LNCaP clone FGC (cell line): ENCODE measurements at regions not wholly inside any gene's neighbourhood (a gene's known extent, or its start where the extent isn't known, plus 50 kb on each side); places are given as distances from the start of the nearest gene placed in this dataset.
"Not testable (repeated sequence)": the region's sequence is repeated elsewhere in the genome, so short reads cannot be mapped to it uniquely, and the experiment has no call there.

Experiments used
- DNase-seq: peaks from one replicate; pipeline ENCODE4 v3.0.0-alpha.2; 2011; ENCODE audit warnings: low read depth
- H3K4me3 ChIP-seq: 2 replicates; pipeline ENCODE4 v1.5.1; 2011; ENCODE audit warnings: mild to moderate bottlenecking, low read depth, low read length, control low read depth
- CTCF ChIP-seq: IDR thresholded peaks from 2 replicates; pipeline ENCODE4 v1.5.1; 2012; ENCODE audit warnings: mild to moderate bottlenecking; ENCODE audit not compliant: control insufficient read depth, insufficient read depth; ENCODE audit errors: extremely low read depth

GRCh38 chr3:198157231-198157868 is 197.3 kb downstream of the LMLN start:
- not testable (repeated sequence) for H3K4me3 ChIP-seq, DNase-seq

DNA sequence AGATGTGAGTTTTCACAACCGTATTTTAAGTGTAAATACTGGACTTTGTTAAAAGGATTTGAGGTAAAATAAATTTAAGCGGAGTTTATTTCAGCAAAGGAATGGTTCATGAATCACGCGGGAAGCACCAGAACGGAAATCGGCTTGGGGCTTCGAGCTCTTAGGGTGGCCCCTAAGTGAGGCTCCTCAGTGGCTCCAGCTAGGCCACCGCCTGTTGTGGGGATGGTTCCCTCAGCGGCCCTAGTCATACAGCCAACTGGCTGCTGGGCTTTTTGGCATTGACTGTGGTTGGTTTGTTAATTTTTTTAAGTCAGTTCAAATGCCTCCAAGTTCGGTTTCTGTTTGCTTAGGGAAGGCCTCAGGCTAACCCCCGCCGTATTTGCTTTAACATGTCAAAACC is 198.0 kb downstream of the LMLN start:
- not testable (repeated sequence) for DNase-seq
- peak overlapping the region; percentile 21; the same call in 1 of the 2 replicates for H3K4me3 ChIP-seq

DNA sequence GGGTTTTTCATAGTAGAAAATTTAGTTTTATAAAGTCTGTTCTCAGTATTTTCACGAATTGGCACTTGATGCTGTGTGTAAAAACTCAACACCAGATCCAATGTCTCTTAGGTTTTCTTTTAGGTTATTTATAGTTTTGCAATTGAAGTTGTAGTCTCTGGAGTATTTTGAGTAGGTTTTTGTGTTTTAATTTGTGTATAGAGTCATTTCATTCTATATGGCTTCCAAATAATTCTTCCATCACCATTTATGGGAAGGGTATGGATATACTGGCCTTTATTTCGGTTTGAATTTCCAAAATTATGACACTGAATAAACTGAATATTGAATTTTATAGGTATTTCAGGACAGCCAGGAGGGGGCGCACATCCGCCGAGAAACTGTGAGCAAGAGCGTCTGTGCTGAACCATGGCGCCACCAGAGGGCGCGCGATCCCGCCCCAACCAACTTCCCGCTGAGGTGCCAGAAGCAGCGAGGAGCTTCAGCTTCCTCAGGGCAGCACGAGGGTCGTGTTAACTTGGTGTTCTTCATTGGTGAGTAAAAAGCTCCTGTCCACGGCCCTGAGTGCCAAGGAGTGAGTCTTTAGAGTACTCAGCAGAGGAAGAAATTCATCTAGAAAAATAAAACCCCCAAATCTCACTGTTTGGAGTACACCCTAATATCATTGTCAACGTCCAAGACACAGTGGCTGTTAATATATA is 207.5 kb downstream of the LMLN start:
- peak; percentile 46 for TF ChIP-seq CTCF
- DNase-seq = not testable (repeated sequence)

GRCh38 chr3:198170781-198171180 is 210.8 kb downstream of the LMLN start:
- H3K4me3 ChIP-seq, DNase-seq: not testable (repeated sequence)

More for the DNA sequence above, 207.5 kb downstream of the LMLN start:
- not testable (repeated sequence) for H3K4me3 ChIP-seq

DNA sequence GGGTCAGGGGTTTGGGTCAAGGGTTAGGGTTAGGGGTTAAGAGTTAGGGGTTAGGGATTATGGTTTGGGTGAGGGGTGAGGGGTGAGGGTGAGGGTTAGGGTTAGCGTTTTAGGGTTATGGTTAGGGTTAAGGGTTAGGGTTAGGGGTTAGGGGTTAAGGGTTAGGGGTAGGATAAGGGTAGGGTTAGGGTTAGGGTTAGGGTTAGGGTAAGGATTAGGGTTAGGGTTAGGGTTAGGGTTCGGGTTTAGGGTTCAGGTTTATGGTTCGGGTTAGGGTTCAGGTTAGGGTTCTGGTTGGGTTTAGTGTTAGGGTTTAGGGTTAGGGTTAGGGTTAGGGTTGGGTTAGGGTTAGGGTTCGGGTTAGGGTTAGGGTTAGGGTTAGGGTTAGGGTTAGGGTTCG is 213.1 kb downstream of the LMLN start:
- not testable (repeated sequence) for DNase-seq, H3K4me3 ChIP-seq

- DNase-seq, H3K4me3 ChIP-seq: not testable (repeated sequence)
Observed at GRCh38 chr3:198173929-198174574, 214.0 kb downstream of the LMLN start.
